ENCODE measurements at regions not wholly inside any gene's neighbourhood (a gene's known extent, or its start where the extent isn't known, plus 50 kb on each side); places are given as distances from the start of the nearest gene placed in this dataset.

- TF ChIP-seq, protein P1, sequence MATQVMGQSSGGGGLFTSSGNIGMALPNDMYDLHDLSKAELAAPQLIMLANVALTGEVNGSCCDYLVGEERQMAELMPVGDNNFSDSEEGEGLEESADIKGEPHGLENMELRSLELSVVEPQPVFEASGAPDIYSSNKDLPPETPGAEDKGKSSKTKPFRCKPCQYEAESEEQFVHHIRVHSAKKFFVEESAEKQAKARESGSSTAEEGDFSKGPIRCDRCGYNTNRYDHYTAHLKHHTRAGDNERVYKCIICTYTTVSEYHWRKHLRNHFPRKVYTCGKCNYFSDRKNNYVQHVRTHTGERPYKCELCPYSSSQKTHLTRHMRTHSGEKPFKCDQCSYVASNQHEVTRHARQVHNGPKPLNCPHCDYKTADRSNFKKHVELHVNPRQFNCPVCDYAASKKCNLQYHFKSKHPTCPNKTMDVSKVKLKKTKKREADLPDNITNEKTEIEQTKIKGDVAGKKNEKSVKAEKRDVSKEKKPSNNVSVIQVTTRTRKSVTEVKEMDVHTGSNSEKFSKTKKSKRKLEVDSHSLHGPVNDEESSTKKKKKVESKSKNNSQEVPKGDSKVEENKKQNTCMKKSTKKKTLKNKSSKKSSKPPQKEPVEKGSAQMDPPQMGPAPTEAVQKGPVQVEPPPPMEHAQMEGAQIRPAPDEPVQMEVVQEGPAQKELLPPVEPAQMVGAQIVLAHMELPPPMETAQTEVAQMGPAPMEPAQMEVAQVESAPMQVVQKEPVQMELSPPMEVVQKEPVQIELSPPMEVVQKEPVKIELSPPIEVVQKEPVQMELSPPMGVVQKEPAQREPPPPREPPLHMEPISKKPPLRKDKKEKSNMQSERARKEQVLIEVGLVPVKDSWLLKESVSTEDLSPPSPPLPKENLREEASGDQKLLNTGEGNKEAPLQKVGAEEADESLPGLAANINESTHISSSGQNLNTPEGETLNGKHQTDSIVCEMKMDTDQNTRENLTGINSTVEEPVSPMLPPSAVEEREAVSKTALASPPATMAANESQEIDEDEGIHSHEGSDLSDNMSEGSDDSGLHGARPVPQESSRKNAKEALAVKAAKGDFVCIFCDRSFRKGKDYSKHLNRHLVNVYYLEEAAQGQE (IDR thresholded peaks at IDR 0.05; ENCODE audit: insufficient read depth in 1 of 2, low read depth in 2 of 2, low read length in 1 of 2): no peak
- TF ChIP-seq, protein P2, sequence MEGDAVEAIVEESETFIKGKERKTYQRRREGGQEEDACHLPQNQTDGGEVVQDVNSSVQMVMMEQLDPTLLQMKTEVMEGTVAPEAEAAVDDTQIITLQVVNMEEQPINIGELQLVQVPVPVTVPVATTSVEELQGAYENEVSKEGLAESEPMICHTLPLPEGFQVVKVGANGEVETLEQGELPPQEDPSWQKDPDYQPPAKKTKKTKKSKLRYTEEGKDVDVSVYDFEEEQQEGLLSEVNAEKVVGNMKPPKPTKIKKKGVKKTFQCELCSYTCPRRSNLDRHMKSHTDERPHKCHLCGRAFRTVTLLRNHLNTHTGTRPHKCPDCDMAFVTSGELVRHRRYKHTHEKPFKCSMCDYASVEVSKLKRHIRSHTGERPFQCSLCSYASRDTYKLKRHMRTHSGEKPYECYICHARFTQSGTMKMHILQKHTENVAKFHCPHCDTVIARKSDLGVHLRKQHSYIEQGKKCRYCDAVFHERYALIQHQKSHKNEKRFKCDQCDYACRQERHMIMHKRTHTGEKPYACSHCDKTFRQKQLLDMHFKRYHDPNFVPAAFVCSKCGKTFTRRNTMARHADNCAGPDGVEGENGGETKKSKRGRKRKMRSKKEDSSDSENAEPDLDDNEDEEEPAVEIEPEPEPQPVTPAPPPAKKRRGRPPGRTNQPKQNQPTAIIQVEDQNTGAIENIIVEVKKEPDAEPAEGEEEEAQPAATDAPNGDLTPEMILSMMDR (IDR thresholded peaks at IDR 0.05): no peak
- TF ChIP-seq POLR2AphosphoS5 (IDR thresholded peaks at IDR 0.05; ENCODE audit: low read depth, low read length): no peak
Measured at GRCh38 chr6:113049190-113049589, 702.1 kb downstream of the RFPL4B start.
